Cardiac fibroblast (primary cell): ENCODE measurements at regions not wholly inside any gene's neighbourhood (a gene's known extent, or its start where the extent isn't known, plus 50 kb on each side); places are given as distances from the start of the nearest gene placed in this dataset.
"Not testable (repeated sequence)": the region's sequence is repeated elsewhere in the genome, so short reads cannot be mapped to it uniquely, and the experiment has no call there.

Source experiments
- DNase-seq, 2 donors: peaks; one replicate each; pipeline versions ENCODE4 v3.0.0 to v3.0.0-alpha.2; 2010; ENCODE audit warnings: low read depth in 2 of 2
- H3K4me3 ChIP-seq, 2 donors: replicated peaks in 1 of 2; 1 replicate in 1 of 2; 2 replicates in 1 of 2; pipeline ENCODE4 v1.5.1; 2011; ENCODE audit warnings: low read depth in 2 of 2, low read length in 2 of 2, mild to moderate bottlenecking in 2 of 2, moderate library complexity in 1 of 2
- TF ChIP-seq, protein P1 (sequence below): IDR thresholded peaks from one replicate; pipeline ENCODE4 v1.5.1; 2011; ENCODE audit warnings: low read depth, mild to moderate bottlenecking, low read length, inconsistent platforms

DNA sequence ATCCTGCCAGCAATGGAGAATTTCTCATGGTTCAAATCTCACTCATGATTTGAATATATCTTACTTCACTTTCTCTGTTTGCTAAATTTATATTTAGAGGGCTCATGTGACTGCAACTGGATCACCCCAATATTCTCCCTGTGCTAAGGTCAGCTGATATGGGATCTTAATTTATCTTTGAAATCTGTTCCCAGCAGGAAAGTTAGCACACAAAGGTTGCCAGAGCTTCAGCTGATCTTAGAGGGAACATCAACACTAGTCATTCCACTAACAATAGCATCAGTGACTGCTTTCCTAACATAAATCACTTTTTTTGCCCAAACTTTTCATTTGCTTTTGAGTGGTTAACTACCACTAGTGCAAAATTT lies 1270.0 kb downstream of the ARAP2 start:
- H3K4me3 ChIP-seq, result no peak overlapping the region
- TF ChIP-seq, protein P1, sequence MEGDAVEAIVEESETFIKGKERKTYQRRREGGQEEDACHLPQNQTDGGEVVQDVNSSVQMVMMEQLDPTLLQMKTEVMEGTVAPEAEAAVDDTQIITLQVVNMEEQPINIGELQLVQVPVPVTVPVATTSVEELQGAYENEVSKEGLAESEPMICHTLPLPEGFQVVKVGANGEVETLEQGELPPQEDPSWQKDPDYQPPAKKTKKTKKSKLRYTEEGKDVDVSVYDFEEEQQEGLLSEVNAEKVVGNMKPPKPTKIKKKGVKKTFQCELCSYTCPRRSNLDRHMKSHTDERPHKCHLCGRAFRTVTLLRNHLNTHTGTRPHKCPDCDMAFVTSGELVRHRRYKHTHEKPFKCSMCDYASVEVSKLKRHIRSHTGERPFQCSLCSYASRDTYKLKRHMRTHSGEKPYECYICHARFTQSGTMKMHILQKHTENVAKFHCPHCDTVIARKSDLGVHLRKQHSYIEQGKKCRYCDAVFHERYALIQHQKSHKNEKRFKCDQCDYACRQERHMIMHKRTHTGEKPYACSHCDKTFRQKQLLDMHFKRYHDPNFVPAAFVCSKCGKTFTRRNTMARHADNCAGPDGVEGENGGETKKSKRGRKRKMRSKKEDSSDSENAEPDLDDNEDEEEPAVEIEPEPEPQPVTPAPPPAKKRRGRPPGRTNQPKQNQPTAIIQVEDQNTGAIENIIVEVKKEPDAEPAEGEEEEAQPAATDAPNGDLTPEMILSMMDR, result no peak
- DNase-seq, result no peak

GRCh38 chr4:35021222-35021621 lies 1223.1 kb downstream of the ARAP2 start:
- peak; percentile 2 to 18 for DNase-seq
- not testable (repeated sequence) for H3K4me3 ChIP-seq

DNA sequence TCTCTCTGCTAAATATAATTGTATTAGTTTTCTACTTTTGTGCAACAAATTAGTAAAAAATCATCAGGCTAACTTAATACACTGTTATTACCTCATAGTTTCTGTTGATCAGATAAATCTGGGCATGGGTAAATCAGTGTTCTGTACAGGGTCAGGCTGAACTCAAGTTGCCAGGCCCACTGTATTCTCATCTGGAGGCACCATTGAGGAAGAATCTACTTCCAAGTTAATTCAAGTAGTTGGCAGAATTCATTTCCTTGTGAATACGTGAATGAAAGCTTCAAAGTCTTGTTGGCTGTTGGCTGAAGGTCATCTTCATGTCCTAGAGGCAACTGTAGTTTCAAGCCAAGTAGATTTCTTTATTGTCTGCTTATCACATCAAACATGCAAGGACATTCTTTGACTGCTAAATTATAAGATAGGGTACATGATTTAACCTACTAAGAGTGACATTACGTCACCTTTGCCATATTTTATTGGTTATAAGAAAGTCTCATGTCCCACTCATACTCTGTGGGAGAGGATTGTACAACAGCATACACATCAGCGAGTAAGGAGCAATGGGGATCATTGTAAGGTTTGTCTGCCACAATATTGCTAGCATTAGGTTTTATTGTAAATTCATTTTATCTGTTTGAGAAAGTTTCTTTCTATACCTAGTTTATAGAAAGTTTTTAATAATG lies 1219.0 kb downstream of the ARAP2 start:
- H3K4me3 ChIP-seq, result no peak overlapping the region
- no peak for DNase-seq
- TF ChIP-seq, protein P1, result no peak

DNA sequence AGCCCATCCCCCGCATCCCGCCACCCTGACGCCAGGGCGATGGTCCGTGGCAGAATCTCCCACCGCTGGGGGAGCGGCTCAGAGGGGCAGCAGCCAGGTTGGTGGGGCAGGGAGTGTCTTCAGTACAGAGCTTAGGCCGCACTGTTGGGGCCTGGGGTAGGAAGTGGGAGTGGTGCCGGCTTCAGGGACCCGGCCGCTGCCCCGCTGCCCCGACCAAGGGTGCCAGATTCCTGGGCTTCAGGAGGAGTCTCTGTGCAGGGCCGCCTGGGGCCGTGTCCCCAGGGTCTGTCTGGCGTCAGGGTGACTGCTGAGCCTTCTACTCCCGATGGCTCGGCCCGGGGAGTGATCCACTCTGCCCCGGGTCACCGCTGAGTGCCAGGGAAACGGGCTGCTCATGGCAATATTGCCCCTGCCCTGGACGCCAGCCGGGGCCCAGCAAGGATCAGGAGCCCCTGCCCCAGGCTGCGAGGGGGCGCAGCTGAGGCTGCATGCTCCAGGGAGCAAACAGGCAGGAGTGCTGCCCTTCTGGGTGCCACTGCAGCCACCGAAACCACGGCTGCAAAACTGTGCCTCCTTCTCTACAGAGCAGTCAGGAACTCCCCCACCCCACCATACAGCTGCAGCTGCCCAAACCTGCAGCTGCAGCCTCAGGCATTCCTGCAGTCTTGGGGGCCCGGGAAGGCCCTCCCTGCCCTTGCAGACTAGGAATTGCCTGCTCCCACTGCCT lies 1206.1 kb downstream of the ARAP2 start:
- TF ChIP-seq, protein P1, result no peak
- no peak overlapping the region for H3K4me3 ChIP-seq
- no peak for DNase-seq

- TF ChIP-seq, protein P1, result no peak
- H3K4me3 ChIP-seq, result no peak overlapping the region
- no peak for DNase-seq
Observed at GRCh38 chr4:35038845-35039244, 1205.5 kb downstream of the ARAP2 start.

DNA sequence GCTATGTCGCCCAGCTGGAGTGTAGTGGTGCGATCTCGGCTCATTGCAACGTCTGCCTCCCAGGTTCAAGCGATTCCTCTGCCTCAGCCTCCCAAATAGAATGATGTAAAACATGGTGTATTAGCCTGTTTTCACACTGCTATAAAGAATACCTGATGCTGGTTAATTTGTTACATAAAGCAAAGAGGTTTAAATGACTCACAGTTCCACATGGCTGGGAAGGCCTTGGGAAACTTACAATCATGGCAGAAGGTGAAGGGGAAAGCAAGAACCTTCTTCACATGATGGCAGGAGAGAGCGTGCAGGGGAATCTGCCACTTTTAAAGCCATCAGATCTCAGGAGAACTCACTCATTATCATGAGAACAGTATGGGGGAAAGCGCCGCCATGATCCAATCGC lies 1191.8 kb downstream of the ARAP2 start:
- H3K4me3 ChIP-seq, result no peak overlapping the region
- DNase-seq, result no peak
- TF ChIP-seq, protein P1, result no peak

GRCh38 chr4:35063031-35063570 lies 1181.2 kb downstream of the ARAP2 start:
- no peak for DNase-seq
- H3K4me3 ChIP-seq, result no peak overlapping the region
- TF ChIP-seq, protein P1, result no peak
